SK-N-SH treated with all-trans-retinoic acid at 6 μM for 48 hours (cell line): ENCODE measurements at regions not wholly inside any gene's neighbourhood (a gene's known extent, or its start where the extent isn't known, plus 50 kb on each side); places are given as distances from the start of the nearest gene placed in this dataset.

Experiments used
- CREB5 ChIP-seq: fragments of 250-450 bp; sonication (Bioruptor Pico); IDR thresholded peaks from 2 replicates; pipeline ENCODE4 v1.5.1; 2020; ENCODE audit warnings: low read depth, mild to moderate bottlenecking, moderate library complexity
- CSDC2 ChIP-seq: fragments of 250-450 bp; sonication (Bioruptor Pico); IDR thresholded peaks from 2 replicates; pipeline ENCODE4 v1.5.0; 2020; ENCODE audit warnings: mild to moderate bottlenecking, moderate library complexity
- GLIS3 ChIP-seq: fragments of 250-450 bp; sonication (Bioruptor Pico); IDR thresholded peaks from 2 replicates; pipeline ENCODE4 v1.5.0; 2020; ENCODE audit warnings: mild to moderate bottlenecking, moderate library complexity
- ISL1 ChIP-seq: fragments of 250-450 bp; sonication (Bioruptor Pico); IDR thresholded peaks from 2 replicates; pipeline ENCODE4 v2.1.2; 2022; ENCODE audit warnings: mild to moderate bottlenecking, moderate library complexity
- OSR1 ChIP-seq: fragments of 250-450 bp; sonication (Bioruptor Pico); IDR thresholded peaks from 2 replicates; pipeline ENCODE4 v1.8.0; 2022; ENCODE audit warnings: moderate library complexity, mild to moderate bottlenecking, inconsistent platforms
- PATZ1 ChIP-seq: fragments of 250-450 bp; sonication (Bioruptor Pico); IDR thresholded peaks from 2 replicates; pipeline ENCODE4 v1.8.0; 2020; ENCODE audit warnings: mild to moderate bottlenecking, moderate library complexity, borderline replicate concordance
- POU6F1 ChIP-seq: fragments of 250-450 bp; sonication (Bioruptor Pico); IDR thresholded peaks from 2 replicates; pipeline ENCODE4 v1.8.0; 2021; ENCODE audit warnings: low read depth, mild to moderate bottlenecking, moderate library complexity, borderline replicate concordance
- PPARA ChIP-seq: fragments of 250-450 bp; sonication (Bioruptor Pico); IDR thresholded peaks from 2 replicates; pipeline ENCODE4 v1.5.0; 2020; ENCODE audit warnings: mild to moderate bottlenecking, borderline replicate concordance
- RARB ChIP-seq: fragments of 250-450 bp; sonication (Bioruptor Pico); IDR thresholded peaks from 2 replicates; pipeline ENCODE4 v1.8.0; 2021; ENCODE audit warnings: mild to moderate bottlenecking, moderate library complexity
- ZC3H10 ChIP-seq: fragments of 250-450 bp; sonication (Bioruptor Pico); IDR thresholded peaks from 2 replicates; pipeline ENCODE4 v1.5.1; 2021; ENCODE audit warnings: mild to moderate bottlenecking, moderate library complexity
- ZFP30 ChIP-seq: fragments of 450-650 bp; formaldehyde crosslinking; IDR thresholded peaks from 2 replicates; pipeline ENCODE4 v1.5.0; 2022; ENCODE audit warnings: mild to moderate bottlenecking, moderate library complexity
- ZNF565 ChIP-seq: fragments of 450-650 bp; formaldehyde crosslinking; conservative IDR thresholded peaks from 2 replicates; pipeline ENCODE4 v1.5.0; 2020; ENCODE audit warnings: low read depth, mild to moderate bottlenecking, moderate library complexity

GRCh38 chr4:13865871-13866669 is 238.5 kb upstream of the BOD1L1 start:
- no peak for TF ChIP-seq ISL1 (CRISPR knock-in tag)
- TF ChIP-seq PPARA (CRISPR knock-in tag) = no peak
- no peak for TF ChIP-seq OSR1 (CRISPR knock-in tag)
- TF ChIP-seq ZNF565 (CRISPR knock-in tag) = no peak
- TF ChIP-seq CREB5 (CRISPR knock-in tag) = no peak
- TF ChIP-seq RARB (CRISPR knock-in tag) = no peak
- TF ChIP-seq GLIS3 (CRISPR knock-in tag) = no peak
- no peak for TF ChIP-seq ZC3H10 (CRISPR knock-in tag)
- TF ChIP-seq PATZ1 (CRISPR knock-in tag) = no peak
- TF ChIP-seq ZFP30 (CRISPR knock-in tag) = no peak
- no peak for TF ChIP-seq CSDC2 (CRISPR knock-in tag)
- TF ChIP-seq POU6F1 (CRISPR knock-in tag) = no peak
